GM18909 (cell line): ENCODE measurements at regions not wholly inside any gene's neighbourhood (a gene's known extent, or its start where the extent isn't known, plus 50 kb on each side); places are given as distances from the start of the nearest gene placed in this dataset.
"Not testable (repeated sequence)": the region's sequence is repeated elsewhere in the genome, so short reads cannot be mapped to it uniquely, and the experiment has no call there.

ENCODE experiments used
- ATAC-seq: cut with Tn5 transposase; IDR thresholded peaks from one replicate; pipeline ENCODE4 v1.9.1; 2021; ENCODE audit warnings: mild to moderate bottlenecking; ENCODE audit not compliant: unreplicated experiment, poor library complexity

DNA sequence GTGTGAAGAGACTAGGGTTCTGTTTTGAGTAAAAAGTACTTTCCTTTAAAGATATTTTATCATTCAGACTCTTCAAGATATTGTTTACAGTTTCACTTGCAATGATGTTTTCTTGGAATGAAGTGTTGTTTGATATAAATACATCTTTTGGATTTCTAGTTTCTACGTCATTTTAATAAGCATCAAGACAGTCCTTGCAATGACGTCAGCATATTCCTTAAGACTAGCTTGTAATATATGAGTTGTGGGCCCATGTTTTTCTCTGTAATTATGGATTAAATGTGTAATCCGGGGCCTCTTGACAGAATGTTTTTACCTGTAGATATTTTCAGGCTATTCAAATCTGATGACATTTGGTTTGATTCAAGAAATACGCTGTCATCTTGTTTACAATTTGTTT is 66.1 kb downstream of the RBMX2 start:
- no peak for ATAC-seq

DNA sequence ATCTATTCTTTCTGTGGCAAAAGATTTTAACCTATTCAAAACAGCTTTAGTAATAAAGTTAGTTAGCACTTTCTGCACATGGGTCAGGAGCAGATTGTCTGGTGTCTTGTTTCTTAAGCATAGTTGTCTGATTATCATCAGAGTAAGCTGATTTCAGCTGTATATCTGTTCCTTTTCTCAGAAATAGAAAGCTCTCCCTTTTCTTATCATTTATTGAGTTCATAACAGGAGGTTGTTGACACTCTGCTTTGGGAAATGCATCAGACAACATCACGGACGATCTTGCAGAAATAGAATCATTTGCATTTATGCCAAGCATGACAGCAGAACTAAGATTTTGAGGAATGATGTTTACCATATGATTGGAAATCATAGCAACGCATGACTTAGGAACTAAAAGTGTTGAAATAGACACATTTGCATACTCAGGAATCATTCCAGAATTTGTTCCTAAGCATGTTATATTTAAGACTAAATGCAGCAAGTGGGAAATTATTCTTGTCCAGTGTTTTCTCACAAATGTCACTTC is 66.7 kb downstream of the RBMX2 start:
- ATAC-seq = no peak

DNA sequence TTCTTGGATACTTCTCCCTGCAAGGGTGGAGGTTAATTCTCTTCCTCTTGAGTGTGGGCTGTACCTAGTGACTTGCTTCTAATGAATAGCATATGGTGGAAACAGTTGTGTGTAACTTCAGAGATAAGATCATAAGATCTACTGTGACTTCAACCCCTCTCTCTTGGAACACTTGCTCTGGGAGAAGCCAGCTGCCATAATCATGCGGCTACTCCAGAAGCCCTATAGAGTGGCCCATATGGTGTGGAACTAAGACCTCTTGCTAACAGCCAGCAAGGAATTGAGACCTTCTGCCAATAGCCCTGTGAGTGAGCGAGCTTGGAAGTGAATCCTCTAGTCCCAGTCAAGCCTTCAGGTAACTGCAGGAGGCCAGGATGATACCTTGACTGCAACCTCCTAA is 81.1 kb downstream of the RBMX2 start:
- ATAC-seq = no peak

DNA sequence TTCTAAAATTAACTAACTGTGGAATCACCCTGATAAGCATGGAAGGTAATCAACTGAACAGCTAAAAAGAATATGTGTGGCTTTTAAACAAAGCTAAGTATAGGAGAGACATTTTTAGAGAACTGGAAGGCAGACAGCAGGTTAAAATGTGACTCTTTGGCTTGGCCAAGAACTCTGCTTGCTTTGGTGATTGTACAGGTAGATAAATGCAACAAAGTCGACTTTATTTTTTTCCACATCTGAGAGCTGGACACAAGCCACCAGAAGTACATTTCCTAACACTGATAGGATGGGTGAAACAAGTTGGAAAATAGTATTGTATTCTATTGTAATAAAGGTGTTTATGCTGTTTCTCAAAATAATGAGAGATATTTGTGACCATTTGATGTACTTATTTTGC is 84.1 kb downstream of the RBMX2 start:
- no peak for ATAC-seq

DNA sequence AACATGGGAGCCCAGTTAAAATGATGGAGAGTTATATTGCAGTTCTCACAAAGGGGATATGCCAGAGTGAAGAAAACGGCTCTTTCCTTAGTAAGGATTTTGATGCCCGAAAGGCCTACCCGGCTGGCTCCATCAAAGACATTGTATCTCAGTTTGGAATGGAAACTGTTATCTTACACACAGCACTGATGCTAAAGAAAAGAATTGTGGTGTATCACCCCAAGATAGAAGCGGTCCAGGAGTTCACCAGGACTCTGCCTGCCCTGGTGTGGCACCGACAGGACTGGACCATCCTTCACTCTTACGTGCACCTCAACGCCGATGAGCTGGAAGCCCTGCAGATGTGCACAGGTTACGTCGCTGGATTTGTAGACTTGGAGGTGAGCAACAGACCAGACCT is 93.7 kb downstream of the RBMX2 start:
- ATAC-seq = not testable (repeated sequence)

DNA sequence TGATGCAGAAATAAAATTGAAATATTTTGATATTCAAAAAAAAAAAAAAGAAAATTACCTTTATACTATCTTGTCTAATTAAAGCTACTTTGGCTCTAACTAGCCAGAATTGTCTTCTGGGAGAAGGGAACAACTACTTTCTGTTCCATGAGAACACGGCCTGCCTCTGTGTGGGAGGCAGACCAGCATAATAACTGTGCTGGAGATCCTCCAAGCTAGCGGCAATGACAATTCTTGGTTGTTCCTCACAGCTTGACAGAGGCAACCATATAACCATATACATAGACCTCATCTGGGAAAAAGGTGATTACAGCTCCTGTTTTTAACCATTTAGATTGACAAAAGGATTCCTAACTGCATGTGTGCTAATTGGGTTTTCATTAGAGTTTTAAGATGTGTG is 95.7 kb downstream of the RBMX2 start:
- no peak for ATAC-seq

DNA sequence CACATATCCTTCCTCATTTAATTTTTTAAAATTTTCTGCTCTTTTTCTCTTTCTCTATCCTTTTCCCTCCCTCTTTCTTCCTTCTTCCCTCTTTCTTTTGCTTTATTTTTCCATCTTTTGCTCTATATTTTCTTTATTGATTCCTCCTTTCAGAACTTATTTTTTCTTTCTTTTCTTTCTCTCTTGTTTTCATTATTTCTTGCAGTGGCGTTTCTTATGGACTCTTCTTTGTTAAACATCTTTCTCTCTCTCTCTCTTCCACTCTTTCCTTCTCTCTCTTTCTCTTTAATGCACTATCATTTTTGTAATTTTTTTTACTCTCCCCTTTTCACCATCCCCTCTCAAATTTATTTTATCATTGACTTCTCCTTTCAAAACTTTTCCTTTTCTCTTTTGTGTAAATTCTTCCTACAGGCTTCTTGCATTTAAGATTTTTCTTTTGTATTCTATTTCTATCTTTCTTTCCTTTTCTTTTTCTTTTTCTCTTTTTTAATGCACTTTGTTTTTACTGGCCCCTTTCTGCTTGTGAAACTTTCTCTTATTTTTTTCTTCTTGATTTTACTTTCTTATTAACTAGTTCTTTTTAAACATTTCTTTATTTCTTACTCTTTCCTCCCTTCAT is 97.0 kb downstream of the RBMX2 start:
- ATAC-seq = no peak

DNA sequence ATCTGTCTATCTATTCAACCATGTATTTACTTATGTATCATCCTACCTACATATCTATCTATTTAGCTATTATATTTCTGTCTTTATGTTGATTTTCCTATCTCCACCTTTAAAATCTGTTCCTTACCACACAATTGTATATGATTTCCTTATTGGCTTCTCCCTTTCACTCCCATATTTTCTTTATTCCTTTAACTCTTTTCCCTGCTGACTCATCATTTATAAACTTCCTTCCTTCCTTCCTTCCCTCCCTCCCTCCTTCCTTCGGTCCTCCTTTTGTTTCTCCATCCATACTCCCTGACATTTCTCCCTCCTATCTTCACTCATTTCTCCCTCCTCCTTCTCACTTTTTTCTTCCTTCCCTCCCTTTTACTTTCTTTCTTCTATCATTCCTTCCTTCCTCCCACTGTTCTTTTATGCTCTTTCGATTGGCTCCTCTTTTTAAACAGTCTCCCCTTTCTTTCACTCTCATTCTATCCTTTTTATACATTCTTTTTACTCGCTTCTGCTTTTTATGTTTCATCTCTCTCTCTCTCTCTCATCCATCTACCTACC is 100.3 kb downstream of the RBMX2 start:
- no peak for ATAC-seq

DNA sequence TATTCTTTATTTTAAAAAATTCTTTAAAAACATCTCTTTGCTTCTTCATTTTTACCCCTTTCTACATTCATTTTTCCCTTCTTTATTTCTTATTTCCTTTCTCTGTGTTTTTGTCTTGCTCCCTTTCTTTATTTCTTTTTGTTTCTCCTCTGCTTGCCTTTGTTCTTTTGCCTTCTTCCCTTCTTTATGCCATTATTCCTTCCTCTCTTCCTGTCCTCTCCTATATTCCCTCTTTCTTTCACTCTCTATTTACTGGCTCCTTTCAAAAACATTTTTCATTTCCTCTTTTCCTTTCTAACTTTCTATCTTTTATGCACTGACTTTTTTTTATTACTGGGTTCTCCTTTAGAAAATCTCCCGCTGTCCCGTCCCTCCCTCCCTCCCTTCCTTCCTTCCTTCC is 102.2 kb downstream of the RBMX2 start:
- ATAC-seq = no peak

DNA sequence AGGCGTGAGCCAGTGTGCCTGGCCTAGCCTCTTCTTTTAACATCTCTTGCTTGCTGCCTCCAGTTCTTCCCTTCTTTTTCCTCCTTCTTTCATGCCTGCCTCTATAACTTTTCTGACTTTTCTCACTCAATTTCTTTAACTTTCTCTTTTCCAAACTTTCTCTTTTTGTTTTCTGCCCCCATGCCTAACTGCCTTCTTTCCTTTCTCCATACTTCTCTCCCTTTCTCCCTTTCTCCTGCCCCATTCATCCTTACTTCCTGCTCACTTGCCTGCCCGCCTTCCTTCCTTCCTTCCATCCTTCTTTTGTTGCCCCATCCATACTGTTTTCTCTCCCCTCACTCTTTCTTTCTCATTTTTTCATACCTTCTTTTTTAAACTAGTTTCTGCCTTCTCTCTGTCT is 105.2 kb downstream of the RBMX2 start:
- ATAC-seq = no peak

DNA sequence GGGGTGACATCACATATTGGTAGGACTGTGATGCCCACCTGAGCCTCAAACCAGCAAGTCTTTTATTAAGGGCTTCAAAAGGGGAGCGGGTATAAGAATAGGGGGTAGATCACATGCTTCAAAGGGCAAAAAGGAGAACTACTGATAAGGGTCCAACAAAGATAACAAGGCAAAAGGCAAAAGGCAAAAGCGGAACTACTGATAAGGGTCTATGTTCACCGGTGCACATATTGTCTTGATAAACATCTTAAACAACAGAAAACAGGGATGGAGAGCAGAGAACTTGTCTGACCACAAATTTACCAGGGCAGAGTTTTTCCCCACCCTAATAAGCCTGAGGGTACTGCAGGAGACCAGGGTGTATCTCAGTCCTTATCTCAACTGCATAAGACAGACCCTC is 110.7 kb downstream of the RBMX2 start:
- not testable (repeated sequence) for ATAC-seq

DNA sequence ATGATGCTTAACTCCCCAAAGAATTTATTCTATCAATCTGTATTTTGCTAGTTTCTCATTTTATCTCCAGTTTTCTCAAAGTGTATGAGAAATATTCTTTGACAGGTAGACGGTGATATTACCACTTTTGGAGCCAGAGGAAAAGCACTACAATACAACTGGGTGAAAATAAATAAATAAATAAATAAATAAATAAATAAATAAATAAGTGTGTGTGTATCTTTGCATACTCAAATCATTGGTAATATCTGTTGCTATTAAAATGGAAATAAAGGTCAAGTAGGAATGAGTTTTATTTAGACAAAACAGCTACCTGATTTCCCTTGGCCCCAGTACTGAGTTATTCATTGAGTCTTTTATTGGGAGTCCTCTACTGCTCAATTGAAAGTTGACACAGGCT is 114.3 kb downstream of the RBMX2 start:
- ATAC-seq = no peak

DNA sequence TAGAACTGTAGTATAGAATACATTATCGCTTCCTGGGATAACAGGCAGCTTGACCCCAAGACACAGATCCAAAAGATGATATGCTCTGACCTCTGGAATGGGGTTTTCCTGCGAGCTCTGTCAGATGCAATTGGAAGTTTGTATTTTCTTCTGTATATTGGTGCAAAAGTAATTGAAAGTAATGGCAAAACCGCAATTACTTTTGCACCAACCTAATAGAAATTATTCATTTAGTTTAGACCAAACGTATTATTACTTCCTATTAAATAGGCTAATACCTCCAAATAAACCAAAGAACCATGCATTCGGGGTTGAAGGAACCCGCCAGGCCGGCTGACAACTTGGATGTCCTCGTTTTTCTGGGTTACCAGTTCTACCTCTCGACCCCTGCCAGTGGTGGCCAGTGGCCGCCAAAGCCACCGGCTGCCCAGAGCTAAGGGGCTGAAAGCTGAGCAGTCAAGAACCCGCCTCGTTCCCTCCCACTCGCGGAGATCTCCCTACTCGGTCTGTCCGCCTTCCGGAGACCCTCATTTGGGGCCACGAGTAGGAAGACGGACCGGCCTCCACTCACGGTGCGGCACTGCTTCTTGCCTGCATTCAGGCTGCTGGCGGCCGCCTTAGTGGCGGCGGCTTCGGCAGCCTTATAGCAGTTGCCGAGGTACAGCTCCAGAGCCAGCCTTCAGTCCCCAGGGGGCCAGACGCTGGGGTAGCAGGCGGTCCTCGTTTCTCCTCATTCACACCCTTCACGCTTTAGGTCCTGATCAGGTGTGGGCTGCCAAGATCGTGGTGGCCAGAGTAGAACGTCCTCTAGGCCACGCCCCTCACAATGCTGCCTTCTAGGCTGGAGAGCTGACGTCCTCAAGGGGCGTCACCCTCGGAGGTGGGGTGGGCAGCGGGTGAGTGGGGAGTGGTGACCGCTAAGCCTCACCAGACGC is 121.9 kb downstream of the RBMX2 start:
- ATAC-seq = peak; percentile 60

DNA sequence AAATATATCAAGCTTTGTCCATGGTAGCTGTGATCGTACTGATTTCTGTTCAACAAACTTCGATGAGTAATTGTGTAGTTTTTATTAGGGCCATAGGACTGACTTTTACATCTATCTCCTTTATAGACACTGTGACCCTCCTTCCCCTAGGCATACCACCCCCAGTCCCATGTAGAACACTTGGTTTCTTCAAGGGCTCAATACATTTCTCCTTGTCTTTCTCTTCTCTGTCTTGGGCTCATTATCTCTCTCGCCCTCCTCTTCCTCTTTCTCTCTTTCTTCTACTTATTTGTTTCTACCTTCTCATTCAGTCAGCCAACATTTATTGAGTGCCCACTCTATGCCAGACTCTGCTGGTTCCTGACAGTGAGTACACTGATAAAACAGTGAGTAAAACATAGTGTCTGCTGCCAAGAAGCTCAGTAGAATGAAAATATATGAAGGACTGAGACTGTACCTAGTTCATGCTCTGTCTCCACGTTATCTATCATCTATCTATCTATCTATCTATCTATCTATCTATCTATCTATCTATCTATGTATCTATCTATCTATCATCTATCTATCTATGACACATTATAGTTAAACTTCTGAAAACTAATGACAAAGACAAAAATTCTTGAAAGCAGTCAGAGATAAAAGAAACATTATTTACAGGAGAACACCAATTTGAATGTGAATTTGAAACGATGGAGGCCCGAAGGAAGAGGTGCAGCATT is 122.8 kb downstream of the RBMX2 start:
- no peak for ATAC-seq

DNA sequence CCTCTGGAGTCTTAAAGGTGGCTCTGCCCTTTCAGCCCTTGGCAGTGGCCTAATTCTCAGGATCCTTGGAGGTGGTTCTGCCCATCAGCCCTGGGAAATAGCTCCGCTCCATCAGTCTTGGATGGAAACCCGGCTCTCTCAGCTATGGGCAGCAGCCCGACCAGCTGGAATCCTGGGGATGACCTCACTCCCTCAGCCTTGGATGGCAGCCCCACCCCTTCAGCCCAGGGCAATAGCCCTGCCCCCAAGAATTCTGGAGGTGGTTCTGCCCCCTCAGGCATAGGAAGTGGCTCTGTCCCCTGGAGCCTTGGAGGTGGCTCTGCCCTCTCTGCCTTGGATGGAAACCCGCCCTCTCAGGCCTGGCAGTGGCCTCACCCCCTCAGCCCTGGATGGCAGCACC is 127.7 kb downstream of the RBMX2 start:
- ATAC-seq = no peak

DNA sequence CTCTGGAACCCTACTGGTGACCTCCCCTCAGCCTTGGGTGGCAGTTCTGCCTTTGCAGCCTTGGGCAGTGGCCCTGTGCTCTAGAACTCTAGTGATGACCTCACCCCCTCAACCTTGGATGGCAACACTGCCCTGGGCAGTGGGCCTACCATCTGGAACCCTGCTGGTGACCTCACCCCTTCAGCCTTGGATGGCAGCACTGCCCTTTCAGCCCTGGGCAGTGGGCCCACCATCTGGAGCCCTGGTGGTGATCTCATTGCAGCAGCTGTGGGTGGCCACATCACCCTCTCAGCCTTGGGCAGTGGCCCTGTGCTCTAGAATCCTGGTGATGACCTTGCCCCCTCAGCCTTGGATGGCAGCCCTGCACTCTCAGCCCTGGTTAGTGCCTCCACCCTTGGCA is 129.3 kb downstream of the RBMX2 start:
- no peak for ATAC-seq

DNA sequence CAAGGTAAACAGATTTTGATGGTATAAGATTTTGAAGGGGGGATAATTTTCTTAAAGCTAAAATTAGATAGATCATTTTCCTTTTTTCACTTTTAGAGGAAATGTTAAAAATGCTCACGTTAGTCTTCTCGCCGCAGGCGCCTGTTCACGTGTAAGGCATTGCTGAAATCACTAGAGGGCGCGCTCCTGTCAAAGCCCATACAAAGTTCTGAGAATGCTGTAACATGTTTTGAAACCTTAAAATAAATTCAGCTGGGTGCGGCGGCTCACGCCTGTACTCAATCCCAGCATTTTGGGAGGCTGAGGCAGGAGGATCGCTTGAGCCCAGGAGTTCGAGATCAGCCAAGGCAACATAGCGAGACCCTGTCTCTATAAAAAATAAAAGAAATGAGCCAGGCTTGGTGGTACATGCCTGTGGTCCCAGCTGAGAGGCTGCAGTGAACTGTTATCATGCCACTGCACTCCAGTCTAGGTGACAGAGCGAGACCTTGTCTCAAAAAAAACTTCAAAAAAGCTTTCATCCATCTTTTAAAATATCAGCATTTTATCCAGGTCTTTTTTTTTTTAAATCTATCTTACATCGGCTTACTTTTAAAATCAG is 138.0 kb downstream of the RBMX2 start:
- ATAC-seq = peak; percentile 67

DNA sequence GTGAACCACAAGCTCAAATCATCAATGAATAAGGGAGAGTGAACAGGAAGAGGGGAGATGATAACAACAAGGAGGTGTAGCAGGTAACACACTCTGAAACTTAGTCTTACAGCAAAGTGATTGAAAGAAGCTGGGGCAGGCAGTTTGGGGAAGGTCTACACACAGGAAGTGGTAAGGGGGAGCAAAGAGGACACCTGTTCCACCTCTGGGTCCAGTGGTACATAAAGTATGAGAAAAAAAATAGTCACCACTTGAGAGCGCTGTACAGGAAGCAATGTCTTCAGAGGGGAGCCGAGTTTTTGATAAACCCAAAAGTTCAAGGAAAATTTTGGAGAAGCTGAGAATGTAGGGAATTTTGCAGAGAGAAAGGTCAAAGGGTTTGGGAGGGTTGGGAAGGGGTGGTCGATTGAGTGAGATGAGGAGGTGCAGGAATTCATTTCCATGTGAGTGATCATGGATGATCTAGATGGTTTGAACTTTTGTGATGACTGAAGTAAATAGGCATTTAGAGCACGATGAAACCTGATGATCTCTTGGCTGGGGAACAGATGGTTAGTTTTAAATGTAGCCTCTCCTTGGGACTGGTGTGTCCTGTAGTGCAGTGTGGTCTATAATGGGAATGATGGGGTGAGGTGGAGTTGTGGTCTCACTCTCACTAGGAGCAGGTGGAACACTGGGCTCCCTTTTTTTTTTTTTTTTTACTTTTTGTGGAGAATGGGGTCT is 142.0 kb downstream of the RBMX2 start:
- ATAC-seq = no peak

DNA sequence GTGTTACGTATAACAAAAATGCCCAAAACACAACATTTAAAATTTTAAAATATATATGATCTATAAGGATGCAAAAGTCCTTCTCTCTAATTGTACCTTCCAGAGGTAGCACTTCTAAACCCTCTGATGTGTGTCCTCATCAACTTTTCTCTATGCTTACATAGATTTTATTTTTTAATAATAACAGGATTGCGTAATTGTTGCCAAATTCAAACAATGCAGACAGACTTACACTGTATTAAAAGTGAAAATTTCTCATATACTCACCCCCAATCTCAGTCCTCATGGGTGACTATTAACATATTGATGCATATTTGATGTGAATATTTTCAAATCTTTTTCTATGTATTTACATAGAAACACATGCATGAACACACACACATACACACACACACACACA is 144.0 kb downstream of the RBMX2 start:
- ATAC-seq = no peak

DNA sequence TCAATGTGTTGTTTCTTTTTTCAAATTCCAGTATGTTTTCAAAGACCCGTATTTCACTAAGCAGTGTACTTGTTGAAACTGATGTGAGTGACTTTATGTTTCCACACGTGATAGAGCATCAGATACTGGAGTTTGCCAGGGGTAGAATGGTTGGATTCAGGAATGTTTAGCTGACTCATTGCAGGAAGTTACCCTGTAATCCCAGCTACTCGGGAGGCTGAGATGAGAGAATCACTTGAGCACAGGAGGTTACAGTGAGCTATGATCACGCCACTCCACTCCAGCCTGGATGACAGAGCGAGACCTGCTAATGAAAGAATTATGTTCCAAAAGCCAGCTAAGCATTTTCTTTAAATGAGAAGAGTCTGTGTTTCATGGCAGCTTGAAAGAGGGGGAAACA is 147.6 kb downstream of the RBMX2 start:
- ATAC-seq = not testable (repeated sequence)
